Neuronal stem cell (in vitro differentiated cells): ENCODE measurements at regions not wholly inside any gene's neighbourhood (a gene's known extent, or its start where the extent isn't known, plus 50 kb on each side); places are given as distances from the start of the nearest gene placed in this dataset.

Experiments used
- DNase-seq: peaks from one replicate; pipeline ENCODE4 v3.0.0-alpha.2; 2013; ENCODE audit warnings: low spot score
- H2AFZ ChIP-seq: one replicate; pipeline ENCODE4 v1.6.1; 2013; ENCODE audit warnings: mild to moderate bottlenecking, low read length, inconsistent platforms
- H2AK5ac ChIP-seq: 2 replicates; pipeline ENCODE4 v1.6.1; 2013; ENCODE audit warnings: low read depth, mild to moderate bottlenecking, inconsistent platforms, low read length, moderate library complexity, mixed read lengths
- H2BK120ac ChIP-seq: 2 replicates; pipeline ENCODE4 v1.6.1; 2013; ENCODE audit warnings: low read depth, mild to moderate bottlenecking, inconsistent platforms, low read length, moderate library complexity, mixed read lengths
- H2BK12ac ChIP-seq: one replicate; pipeline ENCODE4 v1.6.1; 2013; ENCODE audit warnings: low read length, inconsistent platforms
- H2BK15ac ChIP-seq: 2 replicates; pipeline ENCODE4 v1.6.1; 2013; ENCODE audit warnings: mild to moderate bottlenecking, low read length, inconsistent platforms, mixed read lengths
- H2BK5ac ChIP-seq: one replicate; pipeline ENCODE4 v1.6.1; 2013; ENCODE audit warnings: inconsistent platforms, mild to moderate bottlenecking, low read length, moderate library complexity
- H3K14ac ChIP-seq: one replicate; pipeline ENCODE4 v1.6.1; 2013; ENCODE audit warnings: low read length, inconsistent platforms
- H3K18ac ChIP-seq: 2 replicates; pipeline ENCODE4 v1.6.1; 2013; ENCODE audit warnings: low read length, inconsistent platforms
- H3K23ac ChIP-seq: 2 replicates; pipeline ENCODE4 v1.6.1; 2013; ENCODE audit warnings: low read depth, mild to moderate bottlenecking, mixed read lengths, low read length, inconsistent platforms; ENCODE audit not compliant: poor library complexity
- H3K27ac ChIP-seq: replicated peaks from 3 replicates; pipeline ENCODE4 v1.5.1; 2013; ENCODE audit warnings: low read length, inconsistent platforms
- H3K27me3 ChIP-seq, 3 experiments: 2 replicates each; pipeline ENCODE4 v1.6.1; 2013; ENCODE audit warnings: low read length in 3 of 3, mild to moderate bottlenecking in 2 of 3, inconsistent platforms in 1 of 3, low read depth in 1 of 3, mixed read lengths in 1 of 3, moderate library complexity in 1 of 3; ENCODE audit not compliant: control insufficient read depth in 3 of 3, insufficient read depth in 3 of 3
- H3K36me3 ChIP-seq, 2 donors: replicated peaks in 1 of 2; 2 replicates each; pipeline ENCODE4 v1.6.1; 2013; ENCODE audit warnings: low read length in 2 of 2; ENCODE audit not compliant: control insufficient read depth in 2 of 2, insufficient read depth in 2 of 2
- H3K4ac ChIP-seq: 2 replicates; pipeline ENCODE4 v1.6.1; 2013; ENCODE audit warnings: inconsistent platforms, mild to moderate bottlenecking, low read length, moderate library complexity
- H3K4me1 ChIP-seq, 2 donors: 1 replicate in 1 of 2; 2 replicates in 1 of 2; pipeline ENCODE4 v1.6.1; 2013; ENCODE audit warnings: low read length in 2 of 2, low read depth in 1 of 2; ENCODE audit not compliant: control insufficient read depth in 2 of 2, insufficient read depth in 1 of 2
- H3K4me2 ChIP-seq: one replicate; pipeline ENCODE4 v1.6.1; 2013; ENCODE audit warnings: mild to moderate bottlenecking, low read length, inconsistent platforms; ENCODE audit not compliant: insufficient read depth, poor library complexity, severe bottlenecking
- H3K4me3 ChIP-seq, 2 donors: 2 replicates each; pipeline ENCODE4 v1.5.1; 2013; ENCODE audit warnings: low read length in 2 of 2, mild to moderate bottlenecking in 2 of 2, inconsistent platforms in 1 of 2, moderate library complexity in 1 of 2
- H3K79me1 ChIP-seq: one replicate; pipeline ENCODE4 v1.6.1; 2013; ENCODE audit warnings: low read depth, mild to moderate bottlenecking, inconsistent platforms, low read length, moderate library complexity
- H3K9ac ChIP-seq: one replicate; pipeline ENCODE4 v1.6.1; 2013; ENCODE audit warnings: mild to moderate bottlenecking, low read depth, low read length, inconsistent platforms; ENCODE audit not compliant: poor library complexity
- H3K9me3 ChIP-seq, 2 donors: replicated peaks in 1 of 2; 2 replicates each; pipeline versions ENCODE3 to v1.6.1; 2013; ENCODE audit warnings: low read length in 2 of 2, mild to moderate bottlenecking in 2 of 2, inconsistent platforms in 1 of 2, low read depth in 1 of 2, mixed read lengths in 1 of 2, moderate library complexity in 1 of 2; ENCODE audit not compliant: control insufficient read depth in 2 of 2, insufficient read depth in 1 of 2
- H4K8ac ChIP-seq: one replicate; pipeline ENCODE4 v1.6.1; 2013; ENCODE audit warnings: low read depth, mild to moderate bottlenecking, inconsistent platforms, low read length, moderate library complexity
- H4K91ac ChIP-seq: one replicate; pipeline ENCODE4 v1.6.1; 2013; ENCODE audit warnings: low read length, low read depth, mild to moderate bottlenecking, inconsistent platforms; ENCODE audit not compliant: poor library complexity
- WGBS, 2 donors: extraction: QIAGEN DNeasy Blood & Tissue Kit; methylation state at CpG; one replicate each; pipeline ENCODE4 v1.1.7; 2013; ENCODE audit warnings: missing lambda C conversion rate in 2 of 2, mixed read lengths in 1 of 2; ENCODE audit not compliant: insufficient read length in 2 of 2, insufficient replicate concordance in 1 of 2; ENCODE audit errors: extremely low coverage in 2 of 2; 5-methylcytosine and 5-hydroxymethylcytosine counted together

DNA sequence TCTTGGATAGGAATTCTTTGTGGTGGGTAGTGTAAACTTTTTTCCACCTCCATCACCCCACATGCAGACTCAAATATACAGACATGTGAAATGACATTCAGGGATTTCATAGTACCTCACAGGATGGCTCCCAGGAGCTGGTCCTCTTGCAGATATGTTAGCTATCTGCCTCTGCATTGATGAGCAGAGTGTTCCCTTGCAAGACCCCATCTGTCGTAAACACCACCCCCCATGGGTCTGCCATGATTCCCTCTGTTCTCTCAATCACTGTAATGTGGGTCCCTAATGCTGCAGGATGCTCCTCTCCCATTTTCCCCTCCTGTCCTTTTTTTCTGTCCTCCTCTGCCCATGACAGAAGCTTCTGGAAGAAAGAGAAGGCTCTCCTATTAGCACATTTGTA lies 391.2 kb upstream of the PODXL start:
- Histone ChIP-seq H3K79me1 (no peaks in the 10 kb centered on the region), H3K4me3 (no peak overlapping the region), H3K14ac (no peak overlapping the region), H4K91ac (no peak overlapping the region), H2BK12ac (no peak overlapping the region), H2AK5ac (no peak overlapping the region), H4K8ac (no peak overlapping the region), H3K9ac (no peak overlapping the region), H3K4me2 (no peak overlapping the region), H2AFZ (no peak overlapping the region), H3K23ac (no peak overlapping the region), H3K9me3 (peaks cover 0 to 1% of the 10 kb centered on the region in 2 donors), H2BK15ac (no peak overlapping the region), H3K4me1 (peaks cover 0 to 4% of the 10 kb centered on the region in 2 donors), H3K4ac (no peak overlapping the region), H3K27ac (no peak overlapping the region), H3K36me3 (no peaks in the 10 kb centered on the region), H3K27me3 (peaks cover 0 to 19% (median 9%) of the 10 kb centered on the region in 3 experiments), H2BK120ac (no peak overlapping the region), H2BK5ac (no peak overlapping the region), H3K18ac (no peak overlapping the region)
- DNase-seq: no peak
- WGBS, 2 donors: no CpG with 5 or more reads among the region's 1 CpG

DNA sequence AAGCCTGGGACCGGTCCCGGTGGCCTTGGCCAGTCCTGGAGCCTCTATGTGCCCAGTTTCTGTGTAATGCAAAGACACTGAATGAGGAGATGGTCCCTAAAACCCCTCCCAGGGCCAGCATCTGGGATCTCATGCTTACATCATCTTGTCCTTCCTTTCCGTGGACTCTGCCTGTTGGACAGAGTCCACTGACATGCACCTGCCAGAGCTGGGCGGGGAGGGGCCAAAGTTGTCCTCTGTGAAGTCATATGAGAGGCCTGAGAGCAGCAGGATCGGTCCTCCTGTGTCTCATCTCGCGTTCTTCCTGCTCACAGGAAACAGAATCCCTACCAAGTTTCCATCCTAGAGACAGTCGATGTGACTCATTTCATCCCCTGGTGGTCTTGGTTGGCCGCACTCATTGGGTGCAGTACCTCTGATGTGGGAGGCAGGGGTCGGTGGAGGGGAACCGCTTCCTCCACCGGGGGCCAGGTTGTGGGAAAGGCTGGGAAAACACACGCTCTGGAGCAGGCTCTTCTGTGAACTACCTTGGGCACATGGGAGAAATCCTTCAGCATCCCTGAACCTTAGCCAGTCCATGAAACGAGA lies 389.6 kb upstream of the PODXL start:
- Histone ChIP-seq H2BK120ac (no peak overlapping the region), H3K79me1 (no peaks in the 10 kb centered on the region), H2BK15ac (peak overlapping the region; percentile 92), H3K23ac (no peak overlapping the region), H3K36me3 (no peaks in the 10 kb centered on the region), H4K91ac (no peak overlapping the region), H3K9ac (no peak overlapping the region), H3K27me3 (peaks cover 0 to 19% (median 9%) of the 10 kb centered on the region in 3 experiments), H3K27ac (no peak overlapping the region), H4K8ac (no peak overlapping the region), H3K4me3 (no peak overlapping the region), H2BK12ac (no peak overlapping the region), H2BK5ac (no peak overlapping the region), H3K4me1 (peaks cover 0 to 4% of the 10 kb centered on the region in 2 donors), H3K9me3 (peaks cover 0 to 2% of the 10 kb centered on the region in 2 donors), H3K4ac (no peak overlapping the region), H2AFZ (peak overlapping the region; percentile 75), H3K4me2 (peak overlapping the region; percentile 50), H2AK5ac (peak overlapping the region; percentile 76), H3K18ac (peak overlapping the region; percentile 84), H3K14ac (no peak overlapping the region)
- no peak for DNase-seq
- no CpG with 5 or more reads among the region's 14 CpGs for WGBS, 2 donors

DNA sequence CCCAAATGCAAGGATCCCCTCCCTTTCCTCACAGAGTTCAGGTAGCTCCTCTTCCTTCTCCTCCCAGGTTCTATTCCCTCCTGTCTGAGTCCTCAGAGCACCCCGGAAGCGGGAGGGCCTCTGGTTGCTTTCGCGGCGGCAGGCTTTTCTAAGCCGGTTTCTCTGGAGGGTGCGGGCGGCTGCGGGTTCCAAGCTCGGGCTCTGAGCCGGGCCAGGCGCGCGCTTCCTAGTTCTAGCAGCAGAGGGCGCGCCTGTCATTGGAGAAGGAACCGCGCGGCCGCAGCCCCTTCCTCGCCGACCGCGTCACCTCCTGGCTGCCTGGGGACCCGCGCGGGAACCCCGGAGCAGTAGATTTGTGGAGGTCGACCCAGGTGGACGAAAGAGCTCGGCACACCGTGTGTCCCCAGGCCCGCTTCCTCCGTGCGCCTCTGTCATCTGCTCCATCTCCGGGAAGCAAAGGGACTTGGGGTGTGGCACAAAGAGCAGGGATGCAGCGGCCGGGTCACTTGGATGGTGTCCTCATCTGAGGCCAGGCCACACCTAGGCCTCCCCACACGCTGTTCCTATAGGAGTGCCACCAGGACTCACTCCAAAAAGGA lies 389.0 kb upstream of the PODXL start:
- Histone ChIP-seq H3K4me1 (peaks cover 0 to 4% of the 10 kb centered on the region in 2 donors), H3K4me2 (peak overlapping the region; percentile 50), H3K9ac (no peak overlapping the region), H3K4ac (no peak overlapping the region), H4K8ac (no peak overlapping the region), H3K27me3 (peaks cover 0 to 19% (median 9%) of the 10 kb centered on the region in 3 experiments), H3K23ac (no peak overlapping the region), H2AK5ac (peak overlapping the region; percentile 76), H2BK5ac (no peak overlapping the region), H3K79me1 (no peaks in the 10 kb centered on the region), H3K4me3 (peak overlapping the region in 1 of 2 donors; percentile 0), H2BK15ac (peak overlapping the region; percentile 92), H3K27ac (no peak overlapping the region), H3K36me3 (no peaks in the 10 kb centered on the region), H3K14ac (no peak overlapping the region), H4K91ac (no peak overlapping the region), H2AFZ (peak overlapping the region; percentile 75), H3K9me3 (peaks cover 0 to 2% of the 10 kb centered on the region in 2 donors), H3K18ac (peak overlapping the region; percentile 84), H2BK120ac (no peak overlapping the region), H2BK12ac (peak overlapping the region; percentile 64)
- WGBS, 2 donors: no CpG with 5 or more reads among the region's 39 CpGs
- peak; percentile 74 for DNase-seq

DNA sequence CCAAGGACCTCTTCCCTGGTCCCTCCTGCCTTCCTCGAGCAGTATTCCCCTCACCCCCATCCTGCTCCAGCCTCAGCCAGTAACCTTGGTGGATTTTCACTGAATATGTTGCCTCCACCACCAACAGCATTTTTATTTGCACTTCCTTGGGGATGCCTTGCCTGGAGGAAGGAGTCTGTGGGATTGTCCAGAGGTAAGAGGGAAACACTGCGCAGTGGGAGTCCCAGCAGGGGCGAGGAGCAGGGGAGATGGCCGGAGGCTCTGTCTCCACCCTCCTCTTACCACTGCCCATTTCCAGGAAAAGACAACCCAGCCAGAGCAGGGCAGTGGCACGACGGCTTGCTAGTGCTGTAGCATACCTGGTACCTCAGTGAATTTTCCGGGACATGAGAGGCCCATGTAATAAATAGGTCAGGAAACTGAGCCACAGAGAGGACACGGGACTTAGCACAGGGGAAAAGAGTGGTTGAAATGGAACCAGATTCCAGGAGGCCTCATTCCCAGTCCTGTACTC lies 388.2 kb upstream of the PODXL start:
- no peak overlapping the region for H3K27ac ChIP-seq
- no peak overlapping the region for H2AFZ ChIP-seq
- H2BK15ac ChIP-seq: no peak overlapping the region
- no peak overlapping the region for H3K9ac ChIP-seq
- DNase-seq: no peak
- no peak overlapping the region for H3K14ac ChIP-seq
- H2BK12ac ChIP-seq: no peak overlapping the region
- no peak overlapping the region for H3K23ac ChIP-seq
- no peak overlapping the region for H2BK5ac ChIP-seq
- no peak overlapping the region for H3K4ac ChIP-seq
- no CpG with 5 or more reads among the region's 8 CpGs for WGBS, 2 donors
- no peaks in the 10 kb centered on the region for H3K36me3 ChIP-seq
- H3K79me1 ChIP-seq: no peaks in the 10 kb centered on the region
- H4K91ac ChIP-seq: no peak overlapping the region
- H3K4me3 ChIP-seq: no peak overlapping the region
- peaks cover 0 to 19% (median 9%) of the 10 kb centered on the region in 3 experiments for H3K27me3 ChIP-seq
- no peak overlapping the region for H3K4me2 ChIP-seq
- H3K18ac ChIP-seq: no peak overlapping the region
- peaks cover 0 to 2% of the 10 kb centered on the region in 2 donors for H3K9me3 ChIP-seq
- no peak overlapping the region for H2BK120ac ChIP-seq
- H3K4me1 ChIP-seq: peaks cover 0 to 4% of the 10 kb centered on the region in 2 donors
- H2AK5ac ChIP-seq: peak overlapping the region; percentile 36
- H4K8ac ChIP-seq: no peak overlapping the region
